Endothelial cell (in vitro differentiated cells): ENCODE measurements at regions not wholly inside any gene's neighbourhood (a gene's known extent, or its start where the extent isn't known, plus 50 kb on each side); places are given as distances from the start of the nearest gene placed in this dataset.

Experiments
- DNase-seq: peaks from one replicate; pipeline ENCODE4 v3.0.0; 2021; ENCODE audit warnings: low spot score
- H3K27ac Mint-ChIP-seq: one replicate; pipeline ENCODE4 v1.8.0; 2021; ENCODE audit warnings: mixed read lengths, inconsistent platforms; ENCODE audit not compliant: unreplicated experiment
- H3K27me3 Mint-ChIP-seq: one replicate; pipeline ENCODE4 v1.8.0; 2021; ENCODE audit warnings: mild to moderate bottlenecking, moderate library complexity, mixed read lengths, inconsistent platforms; ENCODE audit not compliant: unreplicated experiment
- H3K36me3 Mint-ChIP-seq: one replicate; pipeline ENCODE4 v1.8.0; 2021; ENCODE audit warnings: mild to moderate bottlenecking, low read depth, mixed read lengths, inconsistent platforms; ENCODE audit not compliant: unreplicated experiment
- H3K4me1 Mint-ChIP-seq: one replicate; pipeline ENCODE4 v1.8.0; 2021; ENCODE audit warnings: mild to moderate bottlenecking, mixed read lengths, inconsistent platforms; ENCODE audit not compliant: unreplicated experiment
- H3K4me3 Mint-ChIP-seq: one replicate; pipeline ENCODE4 v1.8.0; 2021; ENCODE audit warnings: mild to moderate bottlenecking, mixed read lengths, inconsistent platforms; ENCODE audit not compliant: unreplicated experiment
- H3K9me3 Mint-ChIP-seq: one replicate; pipeline ENCODE4 v1.8.0; 2021; ENCODE audit warnings: mixed read lengths, inconsistent platforms; ENCODE audit not compliant: unreplicated experiment
- CTCF ChIP-seq: fragments of 200-600 bp; sonication (generic); IDR thresholded peaks from one replicate; pipeline ENCODE4 v1.5.0; 2021; ENCODE audit warnings: antibody characterized with exemption; ENCODE audit not compliant: unreplicated experiment

DNA sequence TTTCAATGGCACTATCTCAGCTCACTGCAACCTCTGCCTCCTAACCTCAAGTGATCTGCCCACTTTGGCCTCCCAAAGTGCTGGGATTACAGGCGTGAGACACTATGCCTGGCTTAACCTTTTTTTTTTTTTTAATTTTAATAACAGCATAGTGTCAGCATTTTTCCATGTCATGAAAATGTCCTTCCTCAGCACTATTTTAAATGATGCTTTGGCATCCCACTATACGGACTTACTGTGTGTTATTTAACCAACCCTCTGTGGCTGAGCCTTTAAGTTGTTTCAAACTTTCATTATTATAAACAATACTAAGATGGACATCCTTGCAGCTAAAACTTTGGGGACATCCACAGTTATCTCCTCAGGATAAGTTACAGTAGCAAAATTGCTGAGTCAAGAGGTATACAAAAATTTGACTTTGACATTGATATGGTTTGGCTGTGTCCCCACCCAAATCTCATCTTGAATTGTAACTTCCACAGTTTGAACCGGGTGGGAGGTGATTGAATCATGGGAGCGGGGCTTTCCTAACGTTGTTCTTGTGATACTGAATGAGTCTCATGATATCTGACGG is 123.8 kb upstream of the JARID2 start:
- H3K36me3 Mint-ChIP-seq = no peaks in the 10 kb centered on the region
- DNase-seq = no peak
- H3K4me3 Mint-ChIP-seq = no peak overlapping the region
- H3K27ac Mint-ChIP-seq = no peak overlapping the region
- TF ChIP-seq CTCF = no peak
- H3K27me3 Mint-ChIP-seq = peaks cover 2% of the 10 kb centered on the region
- no peaks in the 10 kb centered on the region for H3K9me3 Mint-ChIP-seq
- no peaks in the 10 kb centered on the region for H3K4me1 Mint-ChIP-seq

GRCh38 chr6:15129887-15130286 is 116.0 kb upstream of the JARID2 start:
- peaks cover 4% of the 10 kb centered on the region for H3K4me1 Mint-ChIP-seq
- TF ChIP-seq CTCF = no peak
- H3K4me3 Mint-ChIP-seq = no peak overlapping the region
- H3K27ac Mint-ChIP-seq = no peak overlapping the region
- H3K36me3 Mint-ChIP-seq = no peaks in the 10 kb centered on the region
- no peaks in the 10 kb centered on the region for H3K9me3 Mint-ChIP-seq
- peaks cover 2% of the 10 kb centered on the region for H3K27me3 Mint-ChIP-seq
- no peak for DNase-seq

DNA sequence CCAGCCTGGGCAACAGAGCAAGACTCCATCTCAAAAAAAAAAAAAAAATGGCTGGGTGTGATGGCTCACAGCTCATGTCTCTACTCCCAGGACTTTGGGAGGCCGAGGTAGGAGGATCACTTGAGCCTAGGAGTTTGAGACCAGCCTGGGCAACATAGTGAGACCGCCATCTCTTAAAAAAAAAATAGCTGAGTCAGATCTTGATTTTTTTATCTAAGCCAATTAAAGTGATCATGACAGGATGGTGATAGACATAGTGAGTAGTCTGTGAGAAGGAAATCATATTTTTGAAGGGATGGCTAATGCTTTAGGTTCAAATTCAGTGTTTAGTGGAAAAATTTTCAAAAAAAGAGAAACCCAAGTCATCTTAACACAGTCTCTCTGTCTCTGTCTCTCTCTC is 114.6 kb upstream of the JARID2 start:
- no peaks in the 10 kb centered on the region for H3K36me3 Mint-ChIP-seq
- peaks cover 2% of the 10 kb centered on the region for H3K27me3 Mint-ChIP-seq
- no peaks in the 10 kb centered on the region for H3K9me3 Mint-ChIP-seq
- H3K4me3 Mint-ChIP-seq = no peak overlapping the region
- DNase-seq = no peak
- H3K4me1 Mint-ChIP-seq = peaks cover 4% of the 10 kb centered on the region
- no peak for TF ChIP-seq CTCF
- no peak overlapping the region for H3K27ac Mint-ChIP-seq

DNA sequence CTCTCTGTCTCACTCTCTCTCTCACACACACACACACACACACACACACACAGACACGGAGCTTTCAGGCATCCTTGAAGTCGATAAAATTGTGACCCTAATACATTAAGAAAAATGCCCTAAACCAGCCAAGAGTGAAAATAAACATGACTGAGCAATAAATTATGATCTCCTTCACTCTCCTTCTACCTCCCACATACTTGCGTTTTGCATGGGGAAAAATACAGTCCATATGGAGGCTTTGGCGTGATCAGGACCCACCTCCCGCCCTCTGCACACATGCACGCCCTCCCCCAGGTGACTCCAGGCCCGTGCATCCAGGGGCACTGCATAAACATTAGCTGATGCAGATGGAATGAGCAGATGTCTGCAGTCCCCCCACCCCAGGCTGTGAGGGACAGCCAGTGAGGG is 114.2 kb upstream of the JARID2 start:
- Mint-ChIP-seq H3K4me1 (peaks cover 4% of the 10 kb centered on the region), H3K27ac (no peak overlapping the region)

GRCh38 chr6:15132167-15132566 is 113.7 kb upstream of the JARID2 start:
- H3K9me3 Mint-ChIP-seq = no peaks in the 10 kb centered on the region
- DNase-seq = no peak
- no peaks in the 10 kb centered on the region for H3K36me3 Mint-ChIP-seq
- H3K27me3 Mint-ChIP-seq = peaks cover 2% of the 10 kb centered on the region
- no peak for TF ChIP-seq CTCF
- H3K4me3 Mint-ChIP-seq = no peak overlapping the region
- no peak overlapping the region for H3K27ac Mint-ChIP-seq
- H3K4me1 Mint-ChIP-seq = peaks cover 6% of the 10 kb centered on the region

More for the DNA sequence above, 114.2 kb upstream of the JARID2 start:
- H3K36me3 Mint-ChIP-seq = no peaks in the 10 kb centered on the region
- TF ChIP-seq CTCF = no peak
- no peaks in the 10 kb centered on the region for H3K9me3 Mint-ChIP-seq
- DNase-seq = no peak
- H3K4me3 Mint-ChIP-seq = no peak overlapping the region
- H3K27me3 Mint-ChIP-seq = peaks cover 2% of the 10 kb centered on the region
